Stimulated activated CD4-positive, alpha-beta T cell treated with anti-CD3 and anti-CD28 coated beads, TNF-alpha, amount 100 ng/mL, for 48 hours (primary cell): ENCODE measurements at regions not wholly inside any gene's neighbourhood (a gene's known extent, or its start where the extent isn't known, plus 50 kb on each side); places are given as distances from the start of the nearest gene placed in this dataset.

Experiments used
- DNase-seq, 3 donors: peaks; one replicate each; pipeline ENCODE4 v3.0.0-alpha.2; 2020; ENCODE audit warnings: low read depth in 3 of 3

DNA sequence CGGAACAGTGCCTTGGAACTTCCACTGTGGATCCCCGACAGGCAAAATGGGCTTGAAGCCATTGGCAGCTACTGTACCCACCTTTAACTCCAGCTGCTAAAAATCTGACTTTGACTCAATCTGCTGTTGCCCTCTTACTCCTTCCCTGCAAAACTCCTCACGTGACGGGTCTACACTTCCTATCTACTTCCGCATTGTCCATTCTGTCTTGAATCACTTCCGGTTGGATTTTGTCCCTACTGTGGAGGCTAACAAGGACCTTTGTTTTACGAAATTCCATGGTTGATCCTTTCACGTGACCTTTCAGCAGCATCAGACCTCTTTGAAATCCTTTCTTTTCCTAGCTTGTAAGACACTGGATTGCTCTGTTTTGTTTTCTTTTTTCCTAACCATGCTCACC is 268.4 kb downstream of the PRDM2 start:
- no peak for DNase-seq

GRCh38 chr1:13970631-13971247 is 270.8 kb downstream of the PRDM2 start:
- DNase-seq, result no peak

- DNase-seq, result no peak
Measured at GRCh38 chr1:13976485-13976884, 276.5 kb downstream of the PRDM2 start.

DNA sequence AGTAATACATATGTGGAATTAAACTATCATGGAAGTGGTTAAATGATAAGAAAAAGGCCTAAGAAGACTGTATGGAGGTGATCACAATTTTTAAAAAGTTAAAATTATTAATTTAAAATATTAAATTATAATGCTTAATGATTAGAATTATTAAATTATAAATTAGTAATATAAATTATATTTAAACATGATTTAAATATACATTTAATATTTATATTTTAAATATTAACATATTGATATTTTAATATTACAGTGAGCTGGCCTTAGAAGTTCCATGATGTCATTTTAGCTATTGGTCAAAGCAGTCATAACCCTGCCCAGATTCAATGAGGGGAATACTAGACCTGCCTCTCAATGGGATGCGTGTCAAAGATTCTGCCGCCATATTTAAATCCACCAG is 281.2 kb downstream of the PRDM2 start:
- DNase-seq, result no peak

GRCh38 chr1:13983393-13983792 is 283.4 kb downstream of the PRDM2 start:
- no peak for DNase-seq

DNA sequence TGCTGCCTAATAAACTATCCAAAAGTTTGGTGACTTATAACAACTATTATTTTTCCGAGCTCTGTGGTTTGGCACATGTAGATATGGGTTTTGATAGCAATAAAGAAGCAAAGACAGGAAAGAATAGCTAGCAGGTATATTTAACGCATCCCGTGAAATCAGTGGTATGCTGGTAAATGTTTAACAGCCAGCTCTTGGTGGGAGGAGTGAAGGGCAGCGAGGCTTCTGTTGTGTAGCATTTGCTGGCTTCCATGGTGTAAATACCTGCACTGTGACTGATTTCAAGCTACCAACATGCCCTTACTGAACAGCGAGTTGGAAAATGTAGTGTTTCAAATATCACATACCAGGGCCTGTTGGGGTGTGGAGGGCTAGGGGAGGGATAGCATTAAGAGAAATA is 291.0 kb downstream of the PRDM2 start:
- no peak for DNase-seq

DNA sequence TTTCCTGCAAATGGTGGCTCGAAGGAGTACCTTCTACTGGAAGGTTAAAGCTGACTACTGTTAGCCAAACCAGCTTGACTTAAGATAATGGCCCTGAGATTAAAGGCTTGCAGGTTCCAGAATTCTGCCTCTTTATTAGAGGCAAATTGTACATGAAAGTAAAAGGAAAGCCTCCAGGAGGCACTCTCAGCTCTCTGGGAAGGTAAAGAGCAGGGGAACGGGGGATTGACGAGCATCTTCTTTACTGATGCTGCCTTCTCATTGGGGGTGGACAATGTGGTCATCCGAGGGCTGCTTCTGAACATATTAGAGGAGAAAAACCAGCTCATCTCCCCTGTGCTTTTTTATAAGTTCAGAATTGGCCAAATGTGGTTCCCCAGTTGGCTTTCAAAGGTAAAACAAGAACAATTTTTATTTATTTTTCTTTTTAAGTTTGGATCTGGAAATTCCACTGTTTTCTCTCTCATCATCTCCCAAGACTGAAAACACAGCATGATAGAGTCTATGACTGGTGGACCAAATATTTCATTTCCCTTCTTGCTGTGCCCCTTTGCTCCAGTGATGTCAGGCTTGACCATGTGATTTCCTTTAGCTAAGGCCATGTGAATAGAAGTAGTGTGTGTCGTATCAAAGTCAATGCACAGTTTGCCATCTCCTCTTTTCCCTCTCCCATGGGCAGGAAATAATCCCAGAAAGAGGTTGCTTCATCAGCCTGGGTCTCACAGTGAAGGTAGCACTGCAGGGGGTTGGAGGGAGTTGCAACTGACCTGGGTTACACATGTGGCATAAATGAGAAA is 292.7 kb downstream of the PRDM2 start:
- no peak for DNase-seq

DNA sequence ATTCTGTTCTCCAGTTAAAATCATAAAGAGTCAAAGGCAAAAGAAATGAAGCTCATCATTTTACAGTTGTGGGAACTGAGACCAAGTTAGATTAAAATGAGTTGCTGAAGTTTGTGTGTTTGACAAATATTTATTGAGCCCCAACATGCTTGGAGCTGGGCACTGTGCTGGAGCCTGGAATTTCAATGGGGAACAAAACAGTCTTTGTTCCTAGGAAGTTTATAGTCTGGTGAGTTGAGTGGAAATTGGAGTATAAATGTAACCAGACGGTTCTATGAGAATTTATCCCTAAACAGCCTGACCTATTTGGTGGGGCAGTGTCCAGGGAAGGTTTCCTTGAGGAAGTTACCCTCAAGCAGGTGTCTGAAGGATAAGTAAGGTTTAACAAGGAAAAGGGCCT is 294.4 kb downstream of the PRDM2 start:
- no peak for DNase-seq

GRCh38 chr1:13996334-13996733 is 296.3 kb downstream of the PRDM2 start:
- DNase-seq, result no peak

GRCh38 chr1:14003552-14003951 is 303.6 kb downstream of the PRDM2 start:
- no peak for DNase-seq

DNA sequence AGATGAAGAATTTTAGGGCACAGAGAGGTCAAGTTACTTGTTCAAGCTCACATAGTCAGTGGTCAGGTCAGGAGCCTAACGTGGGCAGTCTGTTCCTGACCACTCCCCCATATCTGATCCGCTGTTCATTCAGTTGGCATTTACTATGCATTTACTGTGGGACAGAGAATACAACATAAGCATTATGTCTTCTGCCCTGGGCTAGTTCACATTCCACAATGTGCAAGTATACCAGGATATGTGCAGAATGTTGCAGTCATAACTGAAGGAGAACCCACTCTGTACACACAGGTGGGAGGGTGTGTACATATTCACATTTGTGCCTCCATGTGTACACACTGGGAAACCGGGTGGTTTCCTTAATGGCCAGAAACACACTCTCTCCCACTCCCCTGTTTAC is 309.6 kb downstream of the PRDM2 start:
- no peak for DNase-seq

DNA sequence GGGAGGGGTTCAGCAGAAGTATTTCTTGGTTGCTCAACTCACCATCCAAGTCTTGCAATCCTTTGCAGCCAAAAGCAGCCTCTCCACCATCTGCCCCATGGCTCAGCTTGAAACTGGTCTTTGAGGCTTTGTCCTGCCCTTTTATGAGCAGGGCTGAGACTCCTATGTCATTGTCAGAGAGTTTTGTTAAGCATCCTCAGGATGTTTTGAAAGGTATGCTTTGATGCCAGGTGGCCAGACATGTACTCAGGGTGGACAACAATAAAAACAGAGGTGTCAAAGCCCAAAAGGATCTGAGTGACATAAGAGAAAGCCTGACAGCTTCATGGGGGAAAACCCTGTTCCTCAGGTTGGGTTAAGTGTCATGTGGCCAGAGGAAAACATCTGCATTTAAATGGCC is 310.5 kb downstream of the PRDM2 start:
- DNase-seq, result no peak

- DNase-seq, result no peak
Measured at GRCh38 chr1:14011132-14011531, 311.1 kb downstream of the PRDM2 start.

GRCh38 chr1:14011888-14012287 is 311.9 kb downstream of the PRDM2 start:
- DNase-seq, result no peak

GRCh38 chr1:14014929-14015328 is 314.9 kb downstream of the PRDM2 start:
- no peak for DNase-seq

DNA sequence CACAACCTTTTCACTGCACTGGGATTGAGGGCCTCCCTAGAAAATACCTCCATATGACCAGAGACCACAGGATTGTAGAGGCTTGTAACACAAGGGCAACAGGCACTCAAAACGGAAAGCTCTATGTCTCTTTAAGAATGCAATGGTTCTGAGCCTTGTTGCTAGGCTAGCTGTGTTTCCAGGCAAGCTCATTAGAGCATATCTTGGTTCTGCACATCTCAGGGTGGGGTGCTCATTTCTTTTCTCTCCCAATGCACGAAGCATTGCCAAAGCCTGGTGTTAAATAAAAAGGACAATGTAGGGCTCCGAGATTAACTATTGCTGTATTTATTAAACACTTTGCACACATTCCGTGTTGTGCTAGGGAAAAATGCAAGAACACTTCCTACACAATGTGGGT is 315.9 kb downstream of the PRDM2 start:
- no peak for DNase-seq

DNA sequence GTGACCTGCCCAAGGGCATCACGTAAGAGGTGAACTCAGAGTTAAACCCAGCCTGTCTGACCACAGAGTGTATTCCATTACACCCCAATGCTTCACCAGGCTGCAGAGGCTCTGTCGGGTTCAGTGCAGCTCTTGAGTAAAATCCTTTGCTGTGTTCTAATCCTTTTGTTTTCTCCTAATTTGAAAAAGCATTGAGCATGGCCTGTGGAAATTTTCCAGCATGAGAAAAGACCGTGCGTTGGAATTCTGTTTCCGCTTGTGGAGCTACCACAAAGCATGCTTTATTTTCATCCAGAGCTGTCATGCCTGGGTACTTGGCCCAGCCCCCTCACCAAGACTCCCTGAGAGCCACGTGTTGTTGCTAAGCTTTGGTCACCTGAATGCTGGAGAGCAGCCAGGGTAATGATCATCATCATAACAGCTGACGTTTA is 317.6 kb downstream of the PRDM2 start:
- no peak for DNase-seq

DNA sequence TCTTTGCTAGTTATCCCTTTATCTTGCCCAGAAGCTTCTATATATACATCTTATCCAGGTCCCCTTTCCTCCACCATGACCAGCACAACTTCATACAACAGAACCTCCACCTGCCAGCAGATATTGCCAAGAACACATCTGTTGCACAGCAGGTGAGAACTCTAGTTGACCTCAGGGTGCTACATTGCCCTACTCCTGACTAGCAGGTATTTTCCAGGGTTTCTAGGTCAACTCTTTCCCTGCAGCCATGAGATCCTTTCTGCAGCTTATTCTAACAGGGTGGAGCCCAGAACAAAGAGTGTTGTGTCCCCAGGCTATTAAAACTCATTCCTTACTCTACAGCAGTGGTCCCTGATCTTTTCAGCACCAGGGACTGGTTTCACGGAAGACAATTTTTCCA is 319.5 kb downstream of the PRDM2 start:
- DNase-seq, result no peak

GRCh38 chr1:14020006-14020405 is 320.0 kb downstream of the PRDM2 start:
- DNase-seq, result no peak

- DNase-seq, result no peak
Measured at GRCh38 chr1:14027099-14027498, 327.1 kb downstream of the PRDM2 start.

DNA sequence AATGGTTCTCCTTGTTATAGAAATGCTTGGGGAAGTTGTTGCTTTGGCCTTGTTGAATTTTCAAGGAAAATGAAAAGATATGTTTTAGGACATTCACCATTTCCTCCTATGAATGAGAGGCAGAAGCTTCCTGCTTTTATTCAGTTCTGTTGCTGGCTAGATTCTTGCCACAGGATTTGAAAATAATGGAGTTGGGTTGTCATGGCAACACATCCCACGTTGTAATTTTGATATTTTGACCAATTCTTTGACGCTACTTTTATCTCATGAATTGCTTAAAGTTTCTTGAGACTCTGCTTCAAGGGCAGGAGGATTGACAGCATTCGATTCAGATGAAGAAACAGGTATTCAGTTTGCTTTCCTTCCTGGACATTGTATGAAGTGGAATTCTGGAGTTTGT is 331.5 kb downstream of the PRDM2 start:
- DNase-seq, result no peak

- DNase-seq, result no peak
Measured at GRCh38 chr1:14034506-14034905, 334.5 kb downstream of the PRDM2 start.

GRCh38 chr1:14037101-14037847 is 337.3 kb downstream of the PRDM2 start:
- DNase-seq, result no peak
